GM23248 (cell line): ENCODE measurements at regions not wholly inside any gene's neighbourhood (a gene's known extent, or its start where the extent isn't known, plus 50 kb on each side); places are given as distances from the start of the nearest gene placed in this dataset.

ENCODE experiments used
- EZH2 ChIP-seq: fragments of 200-600 bp; sonication (generic); IDR thresholded peaks from 2 replicates; pipeline ENCODE4 v1.6.1; 2018; ENCODE audit warnings: antibody characterized with exemption, mild to moderate bottlenecking; ENCODE audit not compliant: insufficient read depth, poor library complexity, severe bottlenecking
- EZH2phosphoT487 ChIP-seq: fragments of 200-600 bp; sonication (generic); IDR thresholded peaks from 2 replicates; pipeline ENCODE4 v1.6.1; 2018; ENCODE audit warnings: antibody characterized with exemption, moderate library complexity, mild to moderate bottlenecking, low read depth; ENCODE audit not compliant: insufficient read depth

DNA sequence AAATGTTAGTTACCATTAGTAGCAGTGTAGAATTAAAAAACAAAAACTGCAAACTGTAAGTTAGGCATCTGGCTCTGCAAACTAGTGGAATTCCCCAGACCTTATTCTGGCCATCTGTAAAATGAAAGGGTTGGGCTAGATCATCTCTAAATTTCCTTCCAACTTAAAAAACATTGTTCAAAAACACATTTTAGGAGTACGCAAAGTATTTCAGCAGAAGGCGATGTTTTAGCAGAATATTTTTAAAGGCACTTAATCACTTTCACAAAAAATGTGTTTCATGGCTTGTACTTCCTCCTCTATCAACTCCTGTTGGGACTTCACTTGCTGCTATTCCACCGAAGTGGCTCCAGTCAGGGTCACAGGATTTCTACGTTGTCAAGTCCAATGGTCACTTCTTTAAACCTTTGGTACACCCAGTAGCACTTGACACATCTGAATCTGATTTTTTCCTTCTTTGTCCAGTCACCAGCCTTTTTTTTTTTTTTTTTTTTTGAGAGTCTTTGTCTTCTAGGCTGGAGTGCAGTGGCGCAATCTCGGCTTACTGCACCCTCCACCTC, 169.0 kb downstream of the AHR start:
- TF ChIP-seq EZH2phosphoT487 (no peak), EZH2 (no peak)
